ENCODE measurements at regions not wholly inside any gene's neighbourhood (a gene's known extent, or its start where the extent isn't known, plus 50 kb on each side); places are given as distances from the start of the nearest gene placed in this dataset.

DNA sequence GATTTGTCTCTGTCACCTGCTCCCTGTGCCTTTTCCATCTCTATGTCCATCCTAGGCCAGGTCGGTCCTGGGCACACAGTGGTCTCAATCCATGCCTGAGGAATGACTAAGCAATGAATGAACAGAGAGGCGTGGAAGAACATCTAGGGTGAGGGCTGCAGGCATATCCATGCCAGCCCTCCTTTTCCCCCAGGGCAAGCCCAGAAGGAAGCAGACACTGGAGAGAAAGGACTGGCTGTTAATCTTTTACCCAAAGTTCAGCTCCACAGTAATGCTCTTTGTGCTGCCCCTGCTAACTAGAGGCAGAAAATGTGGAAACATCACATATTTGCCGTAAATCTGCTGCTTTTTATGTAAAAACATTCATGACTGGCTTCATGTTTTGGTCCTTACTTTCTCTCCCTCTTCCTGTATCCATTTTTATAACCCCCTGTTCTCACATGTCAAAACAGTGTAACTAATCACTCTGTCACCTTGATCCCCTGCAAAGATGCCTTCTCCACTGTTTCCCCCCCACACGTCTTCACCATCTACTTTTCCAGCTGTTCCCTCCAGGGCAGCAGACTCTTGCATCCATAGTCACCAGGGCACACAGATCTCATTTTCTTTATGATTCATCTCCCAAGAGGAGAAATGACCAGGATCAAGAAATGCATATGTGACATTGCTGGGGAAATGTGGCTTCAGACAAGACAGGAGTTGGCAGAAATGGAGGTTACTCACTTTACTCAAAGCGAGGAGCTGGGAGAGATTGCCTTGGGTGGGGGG is 166.4 kb upstream of the PROX1 start:
- no peak for DNase-seq

DNA sequence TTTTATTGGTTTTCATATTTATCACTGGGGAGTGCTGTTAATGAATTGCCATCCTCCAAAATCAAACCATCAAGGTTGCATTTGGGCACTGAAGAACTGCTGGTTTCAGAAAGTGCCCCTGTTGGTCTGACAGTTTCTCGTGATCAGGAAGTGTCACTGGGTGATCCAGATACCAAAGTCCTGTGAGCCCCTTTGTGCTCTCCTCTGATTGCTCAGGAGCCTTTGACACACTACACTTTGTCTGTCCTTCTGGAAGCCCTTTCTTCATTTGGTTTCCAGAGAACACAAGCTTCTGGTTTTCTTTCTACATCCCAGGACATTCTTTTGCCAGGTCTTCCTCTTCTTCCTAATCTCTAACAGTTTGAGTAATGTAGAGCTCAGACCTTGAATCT is 165.8 kb upstream of the PROX1 start:
- DNase-seq = no peak

DNA sequence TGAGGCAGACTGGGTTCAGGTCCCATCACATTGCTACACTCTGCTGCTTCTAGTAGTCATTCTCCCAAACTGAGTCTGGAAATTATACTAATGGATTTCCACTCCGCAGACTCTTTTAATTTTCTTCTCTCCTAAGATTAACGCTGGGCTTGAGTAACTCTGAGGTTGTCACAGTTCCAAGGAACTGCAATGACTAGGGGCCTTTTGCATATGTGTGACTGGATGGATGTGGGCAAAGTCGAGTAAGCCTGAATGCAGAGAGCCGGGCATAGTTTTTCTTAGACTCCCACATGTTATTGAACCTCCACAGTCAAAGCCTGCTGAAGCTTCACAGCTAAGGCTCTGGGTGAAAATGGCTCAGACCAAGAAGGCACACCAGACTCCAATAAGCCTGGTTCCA is 160.9 kb upstream of the PROX1 start:
- DNase-seq = no peak

DNA sequence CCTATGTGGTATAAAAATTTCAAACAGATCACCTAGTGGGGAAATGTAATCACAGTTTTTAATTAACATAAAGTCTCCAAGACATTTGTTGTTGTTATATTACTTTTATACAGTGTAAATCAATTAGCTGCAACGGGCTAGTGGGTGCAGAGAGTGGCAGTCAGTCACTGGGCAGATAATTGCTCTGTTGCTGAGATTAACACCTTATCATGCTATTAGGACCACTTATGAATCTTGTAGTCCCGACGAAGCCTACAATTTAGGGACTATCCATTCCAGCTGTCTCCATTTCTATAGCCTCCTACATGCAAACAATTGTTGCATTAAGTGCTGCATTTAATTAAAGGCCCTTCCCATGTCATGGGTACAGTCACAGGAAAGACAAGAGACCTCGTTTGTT is 158.9 kb upstream of the PROX1 start:
- DNase-seq = no peak

DNA sequence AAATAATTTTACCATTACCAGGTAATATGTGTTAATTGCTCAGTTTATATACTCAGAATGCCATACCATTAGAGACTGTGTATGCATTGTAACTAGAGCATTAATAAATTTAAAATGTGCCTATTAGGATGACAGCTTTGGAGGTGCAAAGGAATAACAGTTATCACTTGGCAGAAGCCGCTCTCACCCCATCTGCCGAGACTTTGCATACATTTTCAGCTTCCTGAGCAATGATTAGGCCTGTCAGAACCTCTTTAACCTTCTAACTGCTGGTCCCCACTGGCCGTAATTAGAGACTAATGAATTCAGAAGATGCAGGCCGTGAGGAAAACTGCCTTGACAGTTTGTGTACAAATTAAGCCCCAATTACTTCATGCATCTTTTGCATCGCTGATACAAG is 158.0 kb upstream of the PROX1 start:
- DNase-seq = no peak

DNA sequence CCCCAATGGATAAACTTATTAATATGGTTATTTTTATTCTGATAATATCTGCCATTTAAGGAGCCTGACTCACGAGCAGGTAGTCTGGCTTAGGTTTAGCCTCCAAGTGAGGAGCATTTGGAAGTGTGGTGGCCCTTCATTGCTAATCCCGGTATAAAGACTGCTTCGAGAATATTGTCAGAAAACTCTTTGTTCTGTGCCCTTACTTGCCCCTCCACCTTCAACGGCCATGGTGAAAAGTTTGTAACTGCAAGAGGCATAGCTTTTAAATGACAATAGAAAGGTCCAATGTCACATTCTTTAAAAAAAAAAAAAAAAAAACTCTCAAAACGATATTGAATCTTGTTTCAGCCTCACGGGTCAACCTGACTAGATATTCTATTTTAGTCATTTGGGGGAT is 157.4 kb upstream of the PROX1 start:
- DNase-seq = no peak

DNA sequence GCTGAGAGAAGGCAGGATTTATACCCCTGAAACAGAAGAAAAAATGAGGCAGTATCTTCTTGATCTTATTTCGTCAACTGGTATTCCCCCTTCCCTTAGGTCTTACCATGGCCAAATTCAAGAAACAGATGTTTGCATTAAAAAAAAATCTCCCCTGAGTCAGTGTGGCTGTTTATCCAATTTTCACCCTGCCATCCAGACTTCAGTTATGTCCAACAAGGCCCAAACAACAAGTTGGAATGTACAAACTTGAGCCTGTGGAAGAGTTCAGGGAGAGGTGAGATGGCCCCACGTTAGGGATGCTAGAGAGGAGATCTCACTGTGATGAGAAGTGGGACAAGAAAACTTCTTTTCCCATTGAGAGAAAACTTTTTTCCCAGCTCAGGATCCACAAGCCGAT is 147.2 kb upstream of the PROX1 start:
- DNase-seq = no peak

DNA sequence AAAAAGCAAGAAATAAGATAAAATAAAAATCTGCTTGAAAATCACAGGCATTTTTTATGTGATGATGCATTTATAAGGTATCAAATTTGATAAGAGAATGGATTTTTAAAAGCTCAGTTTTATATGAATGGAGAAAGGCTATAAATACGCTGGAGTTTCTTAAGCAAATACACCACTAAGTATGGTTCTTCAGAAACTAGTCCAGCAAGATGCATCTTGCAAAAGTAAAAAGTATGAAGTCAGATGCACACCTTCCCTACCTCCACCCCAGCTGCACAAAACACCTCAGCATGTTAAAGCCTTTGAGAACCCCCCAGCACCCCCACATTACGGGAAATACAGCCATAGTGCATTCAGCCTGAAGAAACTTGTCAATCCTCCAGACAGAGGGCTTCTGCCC is 143.1 kb upstream of the PROX1 start:
- no peak for DNase-seq

DNA sequence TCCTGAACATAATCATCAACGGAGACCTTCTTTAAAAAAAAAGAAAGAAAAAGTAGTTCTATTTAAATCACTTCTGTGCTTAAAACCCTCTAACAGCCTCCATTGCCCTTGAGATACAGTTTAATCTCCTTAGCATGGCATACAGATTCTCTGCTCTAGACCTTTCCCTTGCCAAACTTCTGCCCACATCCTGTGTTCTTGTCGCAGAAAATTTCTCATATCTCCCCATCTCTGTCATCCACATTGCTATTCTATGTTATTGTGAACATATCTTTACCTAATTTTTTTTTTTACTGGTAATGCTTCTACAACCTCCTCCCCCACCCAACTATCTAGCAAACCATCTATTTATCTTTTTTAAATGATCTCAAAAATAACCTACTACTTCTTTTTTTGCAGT is 135.7 kb upstream of the PROX1 start:
- no peak for DNase-seq

DNA sequence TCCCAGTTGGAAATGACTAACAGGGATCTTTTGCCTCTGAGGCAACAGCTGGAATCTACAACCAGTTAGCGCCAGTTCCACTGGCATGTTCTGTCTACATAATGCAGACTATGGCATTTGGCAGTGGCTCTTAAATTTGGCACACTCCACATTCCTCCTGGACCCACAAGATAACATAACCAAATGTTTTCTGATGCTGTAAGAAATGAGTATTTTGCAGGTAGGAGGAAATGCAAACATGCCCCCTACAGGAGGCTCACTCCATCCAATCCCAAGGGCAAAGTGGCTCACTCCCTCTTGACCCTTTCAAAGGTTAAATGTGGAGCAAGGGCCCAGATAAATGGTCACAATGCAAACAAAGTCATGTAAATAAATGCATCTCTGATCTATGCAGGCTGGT is 129.2 kb upstream of the PROX1 start:
- no peak for DNase-seq

- no peak for DNase-seq
Measured at GRCh38 chr1:213861841-213862240, 125.9 kb upstream of the PROX1 start.

DNA sequence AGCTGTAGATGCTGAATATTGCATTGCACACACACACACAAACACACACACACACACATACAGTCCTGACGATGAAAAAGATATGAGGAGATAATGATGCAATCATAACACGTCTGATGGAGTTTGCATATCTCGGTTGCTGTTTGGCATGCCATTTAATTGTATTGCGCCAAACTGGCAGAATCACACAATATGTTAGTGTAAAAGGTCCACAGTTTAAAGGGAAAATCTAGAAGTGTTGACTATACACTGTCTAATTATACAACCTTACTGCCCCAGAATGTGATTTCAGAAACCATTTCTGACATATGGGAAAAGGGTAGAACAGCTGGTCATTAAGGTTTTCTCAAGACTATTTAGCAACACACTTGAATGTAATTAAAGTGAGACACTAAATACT is 123.7 kb upstream of the PROX1 start:
- DNase-seq = no peak

DNA sequence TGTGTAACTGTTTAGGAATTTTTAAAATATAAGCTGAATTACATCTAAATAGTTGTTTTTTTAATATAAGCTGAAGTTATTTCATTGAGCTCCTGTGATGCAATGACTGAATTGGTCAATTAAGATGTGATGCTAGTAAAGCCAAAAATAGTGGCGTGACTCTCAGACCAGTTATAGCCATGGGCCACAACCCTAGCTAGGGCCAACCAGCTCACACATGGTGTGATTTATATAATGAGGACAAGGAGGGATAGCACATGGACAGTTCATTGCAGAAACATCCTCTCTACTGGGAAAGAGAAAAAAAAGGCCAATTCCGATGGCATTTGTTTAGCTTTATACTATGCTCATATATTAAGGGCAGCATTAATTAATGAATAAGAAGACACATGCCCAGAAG is 119.3 kb upstream of the PROX1 start:
- DNase-seq = no peak

GRCh38 chr1:213871179-213871578 is 116.6 kb upstream of the PROX1 start:
- DNase-seq = no peak

GRCh38 chr1:213874789-213875188 is 113.0 kb upstream of the PROX1 start:
- no peak for DNase-seq

GRCh38 chr1:213876531-213876930 is 111.2 kb upstream of the PROX1 start:
- DNase-seq = no peak

GRCh38 chr1:213883618-213884017 is 104.2 kb upstream of the PROX1 start:
- DNase-seq = no peak

DNA sequence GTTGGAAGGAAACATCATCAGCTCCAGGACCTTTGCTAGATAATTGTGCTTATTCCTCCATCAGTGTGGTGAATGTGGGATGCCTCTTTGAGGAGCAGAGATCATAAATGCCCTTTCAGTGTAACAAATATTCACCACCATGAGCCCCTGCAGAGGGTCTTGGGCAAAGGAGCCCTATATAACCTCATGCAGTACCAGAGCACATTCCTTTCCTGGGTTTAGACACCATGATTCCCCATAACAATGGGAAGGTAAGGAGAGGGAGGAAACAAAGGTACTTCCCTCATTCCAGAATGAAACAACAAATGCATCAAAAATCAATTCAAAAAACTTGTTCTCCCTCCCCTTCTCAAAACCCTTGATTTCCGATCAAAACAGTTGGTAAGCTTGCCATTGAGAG is 103.4 kb upstream of the PROX1 start:
- DNase-seq = no peak

GRCh38 chr1:213884942-213885341 is 102.8 kb upstream of the PROX1 start:
- no peak for DNase-seq

GRCh38 chr1:213887842-213888241 is 99.9 kb upstream of the PROX1 start:
- no peak for DNase-seq

DNA sequence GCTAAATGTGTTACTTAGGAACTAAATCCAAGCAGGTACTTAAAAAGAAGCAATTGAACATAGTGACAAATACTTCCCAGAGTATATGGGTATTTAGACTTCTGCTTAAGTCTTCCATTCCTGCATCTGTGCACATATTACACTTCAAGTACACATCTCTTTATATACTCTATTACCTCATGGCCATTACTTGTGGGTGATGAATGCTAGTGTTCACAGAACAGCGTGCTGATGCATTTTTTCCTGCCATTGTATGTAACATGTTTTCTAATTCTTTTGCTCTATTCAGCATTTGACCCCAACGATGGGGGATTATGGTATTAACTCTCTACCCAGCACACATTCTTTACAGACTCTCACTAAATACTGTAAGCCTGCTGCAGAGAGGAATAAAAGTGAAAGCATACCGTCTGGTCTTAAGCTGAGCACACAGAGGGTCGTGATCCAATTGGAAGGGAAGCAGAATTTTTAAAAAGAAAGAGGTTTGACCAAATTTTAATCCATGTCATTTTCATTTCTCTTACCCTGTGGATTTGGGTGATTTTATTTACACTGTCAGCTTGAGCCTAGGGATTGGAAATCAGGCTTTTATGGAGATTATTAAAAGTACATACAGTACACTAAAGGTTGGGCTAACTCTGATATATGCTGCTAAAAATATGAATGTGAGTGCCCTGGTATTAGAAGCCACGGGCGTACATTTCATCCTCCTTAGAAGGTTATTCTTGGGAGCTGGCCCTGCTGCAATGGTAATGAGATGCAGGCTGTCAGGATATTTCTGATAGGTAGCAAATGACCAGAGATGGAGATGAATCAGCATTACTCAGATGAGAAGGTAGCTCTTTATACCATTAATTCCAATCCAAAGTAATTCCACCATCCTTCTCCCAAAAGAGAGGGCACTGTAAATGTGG is 95.5 kb upstream of the PROX1 start:
- DNase-seq = no peak

DNA sequence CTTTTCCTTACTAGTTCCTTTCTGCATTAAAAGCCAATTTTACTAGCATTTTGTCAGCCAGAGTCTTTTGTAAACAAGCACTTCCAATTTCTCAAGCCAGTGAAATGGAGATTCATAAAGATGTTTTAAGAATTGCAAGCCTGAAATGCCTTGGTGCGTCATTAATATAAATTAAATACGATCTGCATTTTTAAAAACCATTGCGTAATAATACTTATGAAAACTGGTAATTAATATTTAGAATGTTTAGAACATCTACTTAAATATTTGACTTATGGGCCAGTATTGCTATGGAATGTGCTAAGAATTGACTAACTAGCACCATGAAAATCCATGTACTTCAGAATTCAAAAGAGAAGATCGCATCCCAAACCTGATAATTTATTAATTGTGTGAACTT is 89.1 kb upstream of the PROX1 start:
- DNase-seq = no peak

DNA sequence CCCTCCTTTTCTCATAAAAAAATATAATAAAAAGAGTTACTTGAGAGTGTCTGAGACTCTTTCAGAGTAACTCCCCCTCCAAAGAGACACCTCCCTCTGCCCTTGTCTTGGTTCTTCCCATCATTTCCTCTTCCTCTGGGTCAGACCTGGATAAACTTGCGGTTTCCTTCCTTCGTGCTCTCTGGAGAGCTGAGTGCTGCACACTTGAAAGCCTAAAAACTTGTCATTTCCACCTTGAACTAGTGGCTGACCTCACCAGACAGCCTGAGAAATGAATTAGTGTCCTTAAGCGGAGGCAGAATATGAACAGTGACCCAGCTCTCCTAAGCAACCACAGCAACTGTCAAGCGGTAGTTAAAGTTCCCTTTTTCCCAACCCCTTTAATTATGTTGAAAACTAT is 88.4 kb upstream of the PROX1 start:
- DNase-seq = no peak

DNA sequence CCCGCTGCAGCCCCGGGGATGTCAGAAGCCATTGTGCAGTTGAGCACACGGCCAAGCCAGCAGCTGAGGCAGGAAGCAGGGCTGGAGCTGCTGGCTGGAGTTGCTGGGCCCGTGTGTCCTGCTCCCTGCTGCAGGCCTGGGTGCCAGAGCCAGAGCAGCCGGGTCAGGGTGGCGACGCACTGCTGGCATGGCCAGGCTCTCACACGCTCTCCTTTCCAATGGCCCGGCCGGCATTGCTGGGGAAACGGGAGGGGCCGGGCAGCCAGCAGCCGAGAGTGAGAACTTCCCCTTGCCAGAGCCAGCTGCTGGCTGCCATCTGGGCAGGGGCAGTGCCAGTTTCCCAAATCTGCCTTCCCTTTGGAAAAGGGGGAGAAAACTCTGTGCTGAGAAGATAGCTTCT is 82.4 kb upstream of the PROX1 start:
- DNase-seq = no peak

DNA sequence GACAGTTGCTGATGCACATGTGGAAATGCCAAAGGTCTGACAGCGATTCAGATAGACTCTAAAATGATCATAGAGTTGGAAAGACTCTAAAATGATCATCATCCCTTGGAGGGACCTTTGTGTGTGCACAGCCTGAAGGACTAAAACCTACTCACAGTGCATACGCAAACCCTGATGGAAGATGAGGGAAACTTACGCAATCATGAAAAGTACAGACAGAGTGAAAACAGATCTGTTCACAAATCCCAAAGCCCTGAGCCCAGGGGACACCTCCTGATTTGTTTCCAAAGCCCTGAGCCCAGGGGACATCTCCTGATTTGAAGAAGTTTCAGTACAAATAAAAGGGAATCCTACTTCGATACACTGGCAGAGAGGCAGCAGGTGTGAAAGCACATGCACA is 79.3 kb upstream of the PROX1 start:
- DNase-seq = no peak
